SU-DHL-6 (cell line): ENCODE measurements at regions not wholly inside any gene's neighbourhood (a gene's known extent, or its start where the extent isn't known, plus 50 kb on each side); places are given as distances from the start of the nearest gene placed in this dataset.

ENCODE experiments used
- CTCF ChIP-seq: fragments of 200-600 bp; sonication (generic); IDR thresholded peaks from one replicate; pipeline ENCODE4 v1.5.1; 2017; ENCODE audit warnings: antibody characterized with exemption, mild to moderate bottlenecking, low read length, moderate library complexity; ENCODE audit not compliant: insufficient read depth, poor library complexity, severe bottlenecking
- EZH2phosphoT487 ChIP-seq: fragments of 200-600 bp; sonication (generic), shearing (Covaris generic); conservative IDR thresholded peaks from 2 replicates; pipeline ENCODE4 v1.6.1; 2018; ENCODE audit warnings: mild to moderate bottlenecking, antibody characterized with exemption, low read length, moderate library complexity, mixed read lengths

- TF ChIP-seq CTCF (no peak), EZH2phosphoT487 (no peak)
Observed at GRCh38 chr4:115657991-115658650, 544.7 kb upstream of the NDST4 start.
